ENCODE measurements at regions not wholly inside any gene's neighbourhood (a gene's known extent, or its start where the extent isn't known, plus 50 kb on each side); places are given as distances from the start of the nearest gene placed in this dataset.
"Not testable (repeated sequence)": the region's sequence is repeated elsewhere in the genome, so short reads cannot be mapped to it uniquely, and the experiment has no call there.

- DNase-seq (ENCODE audit: low read depth) = no peak
Measured at GRCh38 chr1:183753464-183753891, 51.4 kb upstream of the RGL1 start.

GRCh38 chr1:183744132-183744913, 60.6 kb upstream of the RGL1 start:
- DNase-seq (ENCODE audit: low read depth) = no peak

- DNase-seq (ENCODE audit: low read depth) = no peak
Measured at GRCh38 chr1:183742355-183742754, 62.6 kb upstream of the RGL1 start.

- peak; percentile 15 for DNase-seq (ENCODE audit: low read depth)
Measured at GRCh38 chr1:183739741-183740271, 65.1 kb upstream of the RGL1 start.

- DNase-seq (ENCODE audit: low read depth) = no peak
Measured at GRCh38 chr1:183739082-183739481, 65.8 kb upstream of the RGL1 start.

- DNase-seq (ENCODE audit: low read depth) = not testable (repeated sequence)
Measured at GRCh38 chr1:183737916-183738315, 67.0 kb upstream of the RGL1 start.

- no peak for DNase-seq (ENCODE audit: low read depth)
Measured at GRCh38 chr1:183736343-183736742, 68.6 kb upstream of the RGL1 start.

- DNase-seq (ENCODE audit: low read depth) = peak; percentile 15
Measured at GRCh38 chr1:183735069-183735860, 69.7 kb upstream of the RGL1 start.

- no peak for DNase-seq (ENCODE audit: low read depth)
Measured at GRCh38 chr1:183734543-183735036, 70.3 kb upstream of the RGL1 start.

GRCh38 chr1:183733715-183734114, 71.2 kb upstream of the RGL1 start:
- no peak for DNase-seq (ENCODE audit: low read depth)

- no peak for DNase-seq (ENCODE audit: low read depth)
Measured at GRCh38 chr1:183732236-183732880, 72.6 kb upstream of the RGL1 start.

GRCh38 chr1:183730886-183731573, 73.9 kb upstream of the RGL1 start:
- no peak for DNase-seq (ENCODE audit: low read depth)

- no peak for DNase-seq (ENCODE audit: low read depth)
Measured at GRCh38 chr1:183730107-183730724, 74.7 kb upstream of the RGL1 start.

- no peak for DNase-seq (ENCODE audit: low read depth)
Measured at GRCh38 chr1:183726825-183727224, 73.7 kb upstream of the APOBEC4 start.

GRCh38 chr1:183724350-183725042, 71.4 kb upstream of the APOBEC4 start:
- DNase-seq (ENCODE audit: low read depth) = no peak

- no peak for DNase-seq (ENCODE audit: low read depth)
Measured at GRCh38 chr1:183723571-183723970, 70.5 kb upstream of the APOBEC4 start.

GRCh38 chr1:183721041-183721440, 67.9 kb upstream of the APOBEC4 start:
- DNase-seq (ENCODE audit: low read depth) = peak; percentile 37

- DNase-seq (ENCODE audit: low read depth) = no peak
Measured at GRCh38 chr1:183720028-183720427, 66.9 kb upstream of the APOBEC4 start.

GRCh38 chr1:183719289-183719688, 66.2 kb upstream of the APOBEC4 start:
- DNase-seq (ENCODE audit: low read depth) = no peak

- DNase-seq (ENCODE audit: low read depth) = no peak
Measured at GRCh38 chr1:183716286-183716685, 63.2 kb upstream of the APOBEC4 start.

Data from ELR (cell line).